ENCODE measurements at regions not wholly inside any gene's neighbourhood (a gene's known extent, or its start where the extent isn't known, plus 50 kb on each side); places are given as distances from the start of the nearest gene placed in this dataset.

- no peaks in the 10 kb centered on the region for H3F3A ChIP-seq (replicated peaks; ENCODE audit: insufficient read depth)
These were observed 1188.3 kb upstream of the CNTN5 start for GRCh38 chr11:97832451-97832850.

DNA sequence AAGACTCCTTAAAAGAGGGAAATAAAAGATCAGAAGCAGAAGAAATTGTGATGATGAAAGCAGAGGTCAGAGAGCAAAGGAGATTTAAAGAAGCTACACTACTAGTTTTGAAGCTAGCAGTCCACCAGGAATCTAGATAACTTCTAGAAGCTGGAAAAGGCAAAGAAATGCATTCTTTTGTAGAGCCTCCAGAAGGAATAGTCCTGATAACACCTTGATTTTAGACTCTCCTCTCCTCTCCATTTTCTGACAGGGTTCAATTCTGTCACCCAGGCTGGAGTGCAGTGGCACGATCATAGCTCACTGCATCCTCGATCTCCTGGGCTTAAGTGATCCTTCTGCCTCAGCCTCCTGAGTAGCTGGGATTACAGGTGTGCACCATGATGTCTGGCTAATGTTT, 1187.3 kb upstream of the CNTN5 start:
- Histone ChIP-seq H4K20me1 (ENCODE audit: insufficient read depth) (no peaks in the 10 kb centered on the region), H3K4me3 (ENCODE audit: low read depth in 2 of 2, low read length in 1 of 2) (no peak overlapping the region), H3K4me1 (ENCODE audit: control insufficient read depth in 1 of 2, insufficient read depth in 2 of 2, low read depth in 1 of 2, low read length in 1 of 2) (no peaks in the 10 kb centered on the region), H3K36me3 (replicated peaks in 1 of 2; ENCODE audit: control insufficient read depth in 1 of 2, insufficient read depth in 2 of 2, low read length in 1 of 2) (no peaks in the 10 kb centered on the region), H3K27me3 (ENCODE audit: insufficient read depth) (no peaks in the 10 kb centered on the region), H3K9me2 (no peaks in the 10 kb centered on the region), H3K4me2 (no peak overlapping the region), H2AFZ (ENCODE audit: low read depth) (no peak overlapping the region), H3F3A (replicated peaks; ENCODE audit: insufficient read depth) (no peaks in the 10 kb centered on the region), H3K27ac (ENCODE audit: low read depth in 2 of 2, low read length in 1 of 2) (no peak overlapping the region), H3K79me2 (ENCODE audit: insufficient read depth) (no peaks in the 10 kb centered on the region), H3K9ac (no peak overlapping the region), H3K9me3 (no peaks in the 10 kb centered on the region)
- POLR2A ChIA-PET: no interaction called here
- 40% methylated on average over 2 of the region's 2 CpGs for WGBS (ENCODE audit: low lambda C conversion rate)
- no peak for DNase-seq
- CTCF ChIA-PET: no interaction called here
- TF ChIP-seq RAD21 (IDR thresholded peaks at IDR 0.05; ENCODE audit: low read length): no peak
- TF ChIP-seq EZH2phosphoT487 (IDR thresholded peaks at IDR 0.05; ENCODE audit: borderline replicate concordance, low read depth): no peak
- TF ChIP-seq ELF1 (IDR thresholded peaks at IDR 0.05): no peak
- TF ChIP-seq TEAD4 (IDR thresholded peaks at IDR 0.05; ENCODE audit: borderline replicate concordance, insufficient read depth): no peak
- no peak for TF ChIP-seq TCF12 (IDR thresholded peaks at IDR 0.05)
- no peak for TF ChIP-seq CTCF (IDR thresholded peaks at IDR 0.05)
- TF ChIP-seq GABPA (IDR thresholded peaks at IDR 0.05; ENCODE audit: low read depth): no peak
- TF ChIP-seq SMC3 (IDR thresholded peaks at IDR 0.05; ENCODE audit: low read depth, low read length): no peak
- no peak for TF ChIP-seq EP300 (IDR thresholded peaks at IDR 0.05; ENCODE audit: borderline replicate concordance in 1 of 2, low read depth in 1 of 2, low read length in 1 of 2)
- no peak for TF ChIP-seq FOXM1 (IDR thresholded peaks at IDR 0.05; ENCODE audit: low read depth)
- TF ChIP-seq REST (IDR thresholded peaks at IDR 0.05; ENCODE audit: low read depth, low read length): no peak
- TF ChIP-seq MXI1 (IDR thresholded peaks at IDR 0.05; ENCODE audit: low read depth, low read length): no peak
- TF ChIP-seq RFX5 (IDR thresholded peaks at IDR 0.05; ENCODE audit: low read length): no peak
- no peak for TF ChIP-seq TAF1 (IDR thresholded peaks at IDR 0.05; ENCODE audit: borderline replicate concordance, low read depth, low read length)
- no peak for TF ChIP-seq MAX (IDR thresholded peaks at IDR 0.05; ENCODE audit: low read depth)
- TF ChIP-seq RCOR1 (IDR thresholded peaks at IDR 0.05; ENCODE audit: low read length): no peak
- TF ChIP-seq PBX3 (IDR thresholded peaks at IDR 0.05): no peak

More at GRCh38 chr11:97832451-97832850, 1188.3 kb upstream of the CNTN5 start:
- no peaks in the 10 kb centered on the region for H3K79me2 ChIP-seq (ENCODE audit: insufficient read depth)
- POLR2A ChIA-PET: no interaction called here
- H3K9ac ChIP-seq: no peak overlapping the region
- no peak overlapping the region for H3K4me3 ChIP-seq (ENCODE audit: low read depth in 2 of 2, low read length in 1 of 2)
- H2AFZ ChIP-seq (ENCODE audit: low read depth): no peak overlapping the region
- no peak overlapping the region for H3K4me2 ChIP-seq
- no peaks in the 10 kb centered on the region for H3K4me1 ChIP-seq (ENCODE audit: control insufficient read depth in 1 of 2, insufficient read depth in 2 of 2, low read depth in 1 of 2, low read length in 1 of 2)
- no peak overlapping the region for H3K27ac ChIP-seq (ENCODE audit: low read depth in 2 of 2, low read length in 1 of 2)
- no peaks in the 10 kb centered on the region for H3K27me3 ChIP-seq (ENCODE audit: insufficient read depth)
- no peaks in the 10 kb centered on the region for H3K9me2 ChIP-seq
- H4K20me1 ChIP-seq (ENCODE audit: insufficient read depth): no peaks in the 10 kb centered on the region
- H3K36me3 ChIP-seq (replicated peaks in 1 of 2; ENCODE audit: control insufficient read depth in 1 of 2, insufficient read depth in 2 of 2, low read length in 1 of 2): no peaks in the 10 kb centered on the region
- DNase-seq: no peak
- CTCF ChIA-PET: no interaction called here
- H3K9me3 ChIP-seq: no peaks in the 10 kb centered on the region
- TF ChIP-seq CHD2 (IDR thresholded peaks at IDR 0.05; ENCODE audit: low read length, partially characterized antibody) (no peak), FOSL2 (IDR thresholded peaks at IDR 0.05; ENCODE audit: borderline replicate concordance, low read depth) (no peak), ELF1 (IDR thresholded peaks at IDR 0.05) (no peak), SMC3 (IDR thresholded peaks at IDR 0.05; ENCODE audit: low read depth, low read length) (no peak), GATA2 (CRISPR knock-in tag; IDR thresholded peaks at IDR 0.05) (no peak), MEF2A (IDR thresholded peaks at IDR 0.05; ENCODE audit: borderline replicate concordance, low read depth) (no peak), RCOR1 (IDR thresholded peaks at IDR 0.05; ENCODE audit: low read length) (no peak)
- TF ChIP-seq, protein P1, sequence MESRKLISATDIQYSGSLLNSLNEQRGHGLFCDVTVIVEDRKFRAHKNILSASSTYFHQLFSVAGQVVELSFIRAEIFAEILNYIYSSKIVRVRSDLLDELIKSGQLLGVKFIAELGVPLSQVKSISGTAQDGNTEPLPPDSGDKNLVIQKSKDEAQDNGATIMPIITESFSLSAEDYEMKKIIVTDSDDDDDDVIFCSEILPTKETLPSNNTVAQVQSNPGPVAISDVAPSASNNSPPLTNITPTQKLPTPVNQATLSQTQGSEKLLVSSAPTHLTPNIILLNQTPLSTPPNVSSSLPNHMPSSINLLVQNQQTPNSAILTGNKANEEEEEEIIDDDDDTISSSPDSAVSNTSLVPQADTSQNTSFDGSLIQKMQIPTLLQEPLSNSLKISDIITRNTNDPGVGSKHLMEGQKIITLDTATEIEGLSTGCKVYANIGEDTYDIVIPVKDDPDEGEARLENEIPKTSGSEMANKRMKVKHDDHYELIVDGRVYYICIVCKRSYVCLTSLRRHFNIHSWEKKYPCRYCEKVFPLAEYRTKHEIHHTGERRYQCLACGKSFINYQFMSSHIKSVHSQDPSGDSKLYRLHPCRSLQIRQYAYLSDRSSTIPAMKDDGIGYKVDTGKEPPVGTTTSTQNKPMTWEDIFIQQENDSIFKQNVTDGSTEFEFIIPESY (IDR thresholded peaks at IDR 0.05; ENCODE audit: borderline replicate concordance, low read depth): no peak
- WGBS (ENCODE audit: low lambda C conversion rate): 33% methylated on average over 4 of the region's 4 CpGs

Measured in SK-N-SH (cell line).